Esophagus muscularis mucosa (tissue), 3 donors: ENCODE measurements at regions not wholly inside any gene's neighbourhood (a gene's known extent, or its start where the extent isn't known, plus 50 kb on each side); places are given as distances from the start of the nearest gene placed in this dataset.

Experiments
- CTCF ChIP-seq, 3 experiments: fragments of 200-600 bp in 2 of 3; fragments of 450-650 bp in 1 of 3; sonication (generic) in 2 of 3; IDR thresholded peaks; one replicate each; pipeline ENCODE4 v1.5.1; 2017 to 2019; ENCODE audit warnings: antibody characterized with exemption in 3 of 3, mild to moderate bottlenecking in 2 of 3, moderate library complexity in 1 of 3
- POLR2A ChIP-seq: fragments of 450-650 bp; IDR thresholded peaks from one replicate; pipeline ENCODE4 v1.6.1; 2017; ENCODE audit warnings: antibody characterized with exemption, moderate library complexity, mild to moderate bottlenecking, low read depth

GRCh38 chr3:8261018-8261417 is 240.6 kb upstream of the LMCD1 start:
- TF ChIP-seq POLR2A (no peak), CTCF (IDR thresholded peaks at IDR 0.05) (peak in 1 of 3 experiments; percentile 9)
